Transverse colon (tissue), 4 donors: ENCODE measurements at regions not wholly inside any gene's neighbourhood (a gene's known extent, or its start where the extent isn't known, plus 50 kb on each side); places are given as distances from the start of the nearest gene placed in this dataset.

ENCODE experiments used
- DNase-seq: peaks from one replicate; pipeline ENCODE4 v3.0.0-alpha.2; 2019
- H3K27ac ChIP-seq, 4 donors: fragments of 200-600 bp; sonication (generic); 2 replicates each; pipeline ENCODE4 v1.5.1; 2016 to 2018; ENCODE audit warnings: inconsistent platforms in 4 of 4
- H3K27me3 ChIP-seq: fragments of 200-600 bp; sonication (generic); 2 replicates; pipeline ENCODE4 v1.5.1; 2017; ENCODE audit warnings: inconsistent platforms
- H3K36me3 ChIP-seq, 4 donors: fragments of 200-600 bp; sonication (generic); 2 replicates each; pipeline ENCODE4 v1.5.1; 2017 to 2019; ENCODE audit warnings: inconsistent platforms in 4 of 4
- H3K4me1 ChIP-seq, 4 donors: fragments of 200-600 bp; sonication (generic); 2 replicates each; pipeline ENCODE4 v1.5.1; 2017 to 2020; ENCODE audit warnings: inconsistent platforms in 4 of 4
- H3K4me3 ChIP-seq, 4 donors: fragments of 200-600 bp; sonication (generic); 1 replicate in 1 of 4; 2 replicates in 3 of 4; pipeline versions ENCODE4 v1.5.1 to v1.6.1; 2017 to 2019; ENCODE audit warnings: inconsistent platforms in 4 of 4
- H3K9me3 ChIP-seq, 2 donors: fragments of 200-600 bp; sonication (generic); 2 replicates each; pipeline ENCODE4 v1.5.1; 2017 to 2019; ENCODE audit warnings: inconsistent platforms in 2 of 2
- EP300 ChIP-seq: sonication (generic); formaldehyde crosslinking; IDR thresholded peaks from one replicate; pipeline ENCODE4 v1.6.1; 2017; ENCODE audit warnings: antibody characterized with exemption, low read depth
- POLR2A ChIP-seq: fragments of 450-650 bp; IDR thresholded peaks from one replicate; pipeline ENCODE4 v1.6.1; 2016; ENCODE audit warnings: antibody characterized with exemption, mild to moderate bottlenecking, moderate library complexity
- POLR2AphosphoS5 ChIP-seq, 3 donors: sonication (generic); formaldehyde crosslinking; IDR thresholded peaks; one replicate each; pipeline ENCODE4 v1.6.1; 2016; ENCODE audit warnings: antibody characterized with exemption in 3 of 3
- WGBS, 2 donors: methylation state at CpG; one replicate each; pipeline ENCODE4 v1.1.5; 2018; ENCODE audit warnings: low coverage in 1 of 2; 5-methylcytosine and 5-hydroxymethylcytosine counted together
- in situ Hi-C, 4 donors: fragments of 200-750 bp; cut with MboI; loops; one replicate each; pipeline versions ENCODE4 v1.15.0 to v1.15.1; 2017; ENCODE audit warnings: low sequenced_read_pairs in 3 of 4, low pct_ligation_motif_present in 1 of 4, low pct_unique_long_range_greater_than_20kb in 1 of 4
- intact Hi-C: fragments of 100-400 bp; cut with DNase I; formaldehyde crosslinking; loops from one replicate; pipeline ENCODE4 v1.15.1; 2023; ENCODE audit warnings: low total_unique reads
- TF ChIP-seq, protein P1 (sequence below), 5 experiments: fragments of 200-600 bp in 3 of 5; fragments of 450-650 bp in 2 of 5; sonication (generic) in 3 of 5; IDR thresholded peaks; 1 replicate in 2 of 5; 2 replicates in 3 of 5; pipeline ENCODE4 v1.5.1; 2016 to 2017; ENCODE audit warnings: antibody characterized with exemption in 5 of 5, inconsistent platforms in 3 of 5, mild to moderate bottlenecking in 2 of 5, moderate library complexity in 1 of 5

DNA sequence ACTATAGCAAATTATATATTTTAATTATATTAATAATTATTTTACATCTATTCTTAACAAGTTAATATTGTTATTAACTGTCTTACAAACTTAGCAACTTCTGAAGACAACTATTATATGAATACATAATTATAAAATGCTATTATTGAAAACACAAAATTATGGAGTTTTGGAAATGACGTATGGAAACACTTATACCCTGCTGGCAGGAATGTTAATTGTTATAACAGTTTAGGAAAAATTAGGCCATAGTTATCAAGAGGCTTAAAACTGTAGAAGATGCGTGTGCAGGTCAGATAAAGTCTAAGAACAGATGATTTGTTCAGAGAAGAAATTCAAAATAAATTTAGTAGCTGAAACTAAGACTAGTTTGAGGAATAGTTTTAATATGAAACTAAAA, 211.7 kb downstream of the FAT4 start:
- no peaks in the 10 kb centered on the region for H3K4me1 ChIP-seq
- in situ Hi-C loops: no loop called here
- no peak for DNase-seq
- H3K4me3 ChIP-seq: no peak overlapping the region
- intact Hi-C loops: no loop called here
- WGBS, 2 donors: 70 to 72% methylated on average over 2 of the region's 2 CpGs
- H3K27ac ChIP-seq: no peak overlapping the region
- no peak for TF ChIP-seq POLR2AphosphoS5 (IDR thresholded peaks at IDR 0.05)
- TF ChIP-seq, protein P1, sequence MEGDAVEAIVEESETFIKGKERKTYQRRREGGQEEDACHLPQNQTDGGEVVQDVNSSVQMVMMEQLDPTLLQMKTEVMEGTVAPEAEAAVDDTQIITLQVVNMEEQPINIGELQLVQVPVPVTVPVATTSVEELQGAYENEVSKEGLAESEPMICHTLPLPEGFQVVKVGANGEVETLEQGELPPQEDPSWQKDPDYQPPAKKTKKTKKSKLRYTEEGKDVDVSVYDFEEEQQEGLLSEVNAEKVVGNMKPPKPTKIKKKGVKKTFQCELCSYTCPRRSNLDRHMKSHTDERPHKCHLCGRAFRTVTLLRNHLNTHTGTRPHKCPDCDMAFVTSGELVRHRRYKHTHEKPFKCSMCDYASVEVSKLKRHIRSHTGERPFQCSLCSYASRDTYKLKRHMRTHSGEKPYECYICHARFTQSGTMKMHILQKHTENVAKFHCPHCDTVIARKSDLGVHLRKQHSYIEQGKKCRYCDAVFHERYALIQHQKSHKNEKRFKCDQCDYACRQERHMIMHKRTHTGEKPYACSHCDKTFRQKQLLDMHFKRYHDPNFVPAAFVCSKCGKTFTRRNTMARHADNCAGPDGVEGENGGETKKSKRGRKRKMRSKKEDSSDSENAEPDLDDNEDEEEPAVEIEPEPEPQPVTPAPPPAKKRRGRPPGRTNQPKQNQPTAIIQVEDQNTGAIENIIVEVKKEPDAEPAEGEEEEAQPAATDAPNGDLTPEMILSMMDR (IDR thresholded peaks at IDR 0.05): no peak
- TF ChIP-seq POLR2A: no peak
- no peak for TF ChIP-seq EP300
- no peaks in the 10 kb centered on the region for H3K9me3 ChIP-seq
- no peaks in the 10 kb centered on the region for H3K36me3 ChIP-seq
- no peaks in the 10 kb centered on the region for H3K27me3 ChIP-seq

DNA sequence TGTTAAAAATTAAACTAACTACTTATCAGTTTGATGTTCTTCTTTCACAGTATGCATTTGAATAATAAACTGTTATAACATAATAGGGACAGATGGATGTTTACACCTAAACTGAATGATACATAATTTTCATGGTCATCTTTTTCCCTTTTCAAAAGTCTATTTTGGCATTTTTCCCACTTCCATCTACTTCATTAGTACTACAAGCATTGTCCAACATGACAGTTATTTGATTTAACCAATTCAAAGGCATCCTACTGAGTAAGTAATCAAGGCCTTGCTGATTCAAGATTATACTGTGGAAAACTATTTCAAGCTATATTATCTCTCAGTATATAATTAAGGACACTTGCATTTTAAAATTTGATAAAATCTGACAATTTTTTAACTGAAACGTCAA, 212.9 kb downstream of the FAT4 start:
- in situ Hi-C loops: no loop called here
- no peaks in the 10 kb centered on the region for H3K9me3 ChIP-seq
- H3K36me3 ChIP-seq: no peaks in the 10 kb centered on the region
- DNase-seq: no peak
- no peaks in the 10 kb centered on the region for H3K4me1 ChIP-seq
- no peak overlapping the region for H3K27ac ChIP-seq
- intact Hi-C loops: no loop called here
- 80 to 82% methylated on average over 1 of the region's 1 CpG for WGBS, 2 donors
- no peak overlapping the region for H3K4me3 ChIP-seq
- TF ChIP-seq EP300: no peak
- TF ChIP-seq, protein P1 (IDR thresholded peaks at IDR 0.05): no peak
- TF ChIP-seq POLR2A: no peak
- TF ChIP-seq POLR2AphosphoS5 (IDR thresholded peaks at IDR 0.05): no peak
- no peaks in the 10 kb centered on the region for H3K27me3 ChIP-seq

DNA sequence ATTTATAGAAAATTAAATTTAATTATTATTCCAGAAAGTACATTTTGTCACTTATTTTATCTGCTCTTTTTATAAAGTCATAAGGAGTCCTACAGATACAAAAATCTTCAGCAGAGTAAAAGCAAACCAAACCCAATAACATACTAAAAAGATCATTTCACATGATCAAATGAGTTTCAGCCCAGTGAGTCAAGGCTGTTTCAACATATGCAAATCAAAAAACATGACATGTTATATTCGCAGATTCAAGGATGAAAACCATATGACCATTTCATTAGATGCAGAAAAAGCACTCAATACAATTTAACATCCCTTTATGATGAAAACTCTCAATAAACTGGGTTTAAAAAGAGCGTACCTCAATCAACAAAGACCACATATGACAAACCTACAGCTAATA, 214.3 kb downstream of the FAT4 start:
- intact Hi-C loops (no loop called here), in situ Hi-C loops (no loop called here)
- H3K27me3 ChIP-seq: no peaks in the 10 kb centered on the region
- DNase-seq: no peak
- no peaks in the 10 kb centered on the region for H3K36me3 ChIP-seq
- H3K9me3 ChIP-seq: no peaks in the 10 kb centered on the region
- WGBS, 2 donors: 80 to 82% methylated on average over 2 of the region's 2 CpGs
- H3K4me3 ChIP-seq: no peak overlapping the region
- no peaks in the 10 kb centered on the region for H3K4me1 ChIP-seq
- no peak for TF ChIP-seq EP300
- TF ChIP-seq POLR2AphosphoS5 (IDR thresholded peaks at IDR 0.05): no peak
- TF ChIP-seq POLR2A: no peak
- TF ChIP-seq, protein P1 (IDR thresholded peaks at IDR 0.05): no peak
- no peak overlapping the region for H3K27ac ChIP-seq

DNA sequence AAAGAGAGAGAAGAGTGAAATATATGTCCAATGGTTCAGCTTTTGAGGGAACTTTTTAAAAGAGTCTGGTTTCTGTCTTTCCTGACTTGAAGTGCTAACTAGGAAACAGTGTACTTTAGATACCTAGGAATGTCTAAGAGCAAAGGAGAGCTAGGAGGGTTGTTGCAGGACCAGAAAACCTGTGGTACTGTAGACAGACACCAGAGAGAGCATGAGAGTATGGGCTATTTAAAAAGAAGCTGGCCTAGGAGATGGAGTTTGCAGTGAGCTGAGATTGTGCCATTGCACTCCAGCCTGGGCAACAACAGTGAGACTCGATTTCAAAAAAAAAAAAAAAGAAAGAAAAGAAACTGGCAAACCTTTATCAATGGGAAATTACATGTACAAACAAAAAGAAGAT, 223.9 kb downstream of the FAT4 start:
- in situ Hi-C loops: no loop called here
- Histone ChIP-seq H3K9me3 (no peaks in the 10 kb centered on the region), H3K27me3 (no peaks in the 10 kb centered on the region), H3K36me3 (no peaks in the 10 kb centered on the region), H3K4me1 (no peaks in the 10 kb centered on the region), H3K4me3 (no peak overlapping the region), H3K27ac (no peak overlapping the region)
- no peak for TF ChIP-seq POLR2AphosphoS5 (IDR thresholded peaks at IDR 0.05)
- TF ChIP-seq, protein P1 (IDR thresholded peaks at IDR 0.05): no peak
- 60 to 67% methylated on average over 1 of the region's 1 CpG for WGBS, 2 donors
- intact Hi-C loops: no loop called here
- DNase-seq: no peak
